Psoas muscle (tissue), 7 donors: ENCODE measurements at regions not wholly inside any gene's neighbourhood (a gene's known extent, or its start where the extent isn't known, plus 50 kb on each side); places are given as distances from the start of the nearest gene placed in this dataset.
A peak's percentile ranks its signal among the peaks of the same experiment; 100 is the strongest.

Experiments
- ATAC-seq, 4 donors: fragments of 200-7000 bp; cut with Tn5 transposase; one replicate each; pipeline ENCODE4 v1.9.1; 2020; ENCODE audit warnings: moderate library complexity in 3 of 4, mild to moderate bottlenecking in 2 of 4
- DNase-seq, 2 donors: peaks; one replicate each; pipeline ENCODE4 v3.0.0-alpha.2; 2020
- H3K27ac ChIP-seq: fragments of 200-600 bp; one replicate; pipeline ENCODE4 v1.8.0; 2022
- H3K27me3 ChIP-seq, 3 donors: fragments of 200-600 bp in 1 of 3; one replicate each; pipeline versions ENCODE4 v1.6.1 to v1.8.0; 2013 to 2022; ENCODE audit warnings: low read length in 2 of 3, mild to moderate bottlenecking in 2 of 3, moderate library complexity in 1 of 3; ENCODE audit not compliant: insufficient read depth in 3 of 3
- H3K36me3 ChIP-seq, 2 donors: fragments of 200-600 bp in 1 of 2; one replicate each; pipeline versions ENCODE4 v1.6.1 to v1.8.0; 2013 to 2022; ENCODE audit warnings: low read depth in 1 of 2, mild to moderate bottlenecking in 1 of 2, moderate library complexity in 1 of 2; ENCODE audit not compliant: insufficient read depth in 1 of 2
- H3K4me1 ChIP-seq: fragments of 200-600 bp; one replicate; pipeline ENCODE4 v1.8.0; 2022
- H3K4me3 ChIP-seq: fragments of 200-600 bp; one replicate; pipeline ENCODE4 v1.8.0; 2022; ENCODE audit warnings: mild to moderate bottlenecking
- H3K9me3 ChIP-seq: fragments of 200-600 bp; one replicate; pipeline ENCODE4 v1.8.0; 2022
- CTCF ChIP-seq: fragments of 200-600 bp; IDR thresholded peaks from one replicate; pipeline ENCODE4 v1.8.0; 2022; ENCODE audit warnings: antibody characterized with exemption
- WGBS, 3 donors: extraction: QIAGEN DNeasy Blood & Tissue Kit; methylation state at CpG; one replicate each; pipeline versions ENCODE4 v1.1.6 to v1.1.7; 2013; 5-methylcytosine and 5-hydroxymethylcytosine counted together
- intact Hi-C, 2 donors: fragments of 100-400 bp; cut with DNase I; formaldehyde crosslinking; loops; one replicate each; pipeline versions ENCODE4 v1.11.0 to v1.14.2; 2022
- donor health status: healthy with polysubstance abuse.
- donor health status: DM: no; HTN: no; CAD: no; lungs with moderate emphysema.
- donor health status: Bipolar disorder and iron deficiency.
- donor health status: healthy.
- donor health status: DM: yes; HTN: yes; CAD: no.
- donor health status: DM: no; HTN: no; CAD: no.
- donor health status: DM: yes; HTN: yes; CAD: no.

GRCh38 chr3:26087751-26088150 is 297.9 kb downstream of the OXSM start:
- intact Hi-C loops: no loop called here
- Histone ChIP-seq H3K27me3 (no peaks in the 10 kb centered on the region), H3K9me3 (no peaks in the 10 kb centered on the region), H3K4me3 (no peak overlapping the region), H3K36me3 (no peaks in the 10 kb centered on the region), H3K4me1 (no peaks in the 10 kb centered on the region), H3K27ac (no peak overlapping the region)
- no peak for DNase-seq
- 84 to 91% (median 86%) methylated on average over 3 of the region's 3 CpGs for WGBS, 3 donors
- ATAC-seq: no peak
- no peak for TF ChIP-seq CTCF

- Histone ChIP-seq H3K4me1 (no peaks in the 10 kb centered on the region), H3K36me3 (no peaks in the 10 kb centered on the region), H3K27me3 (no peaks in the 10 kb centered on the region), H3K4me3 (no peak overlapping the region), H3K27ac (no peak overlapping the region), H3K9me3 (no peaks in the 10 kb centered on the region)
- ATAC-seq (no peak), DNase-seq (no peak)
- intact Hi-C loops: no loop called here
- TF ChIP-seq CTCF: no peak
- WGBS, 3 donors: 50 to 62% (median 62%) methylated on average over 1 of the region's 1 CpG
Observed at GRCh38 chr3:26089249-26089648, 299.4 kb downstream of the OXSM start.

GRCh38 chr3:26090589-26090988 is 300.7 kb downstream of the OXSM start:
- no peak for ATAC-seq
- Histone ChIP-seq H3K27ac (no peak overlapping the region), H3K36me3 (no peaks in the 10 kb centered on the region), H3K4me1 (no peaks in the 10 kb centered on the region), H3K9me3 (no peaks in the 10 kb centered on the region), H3K4me3 (no peak overlapping the region), H3K27me3 (no peaks in the 10 kb centered on the region)
- no peak for TF ChIP-seq CTCF
- intact Hi-C loops: no loop called here
- 67 to 81% (median 67%) methylated on average over 2 of the region's 2 CpGs for WGBS, 3 donors
- no peak for DNase-seq

- DNase-seq: no peak
- intact Hi-C loops: no loop called here
Observed at GRCh38 chr3:26091096-26091495, 301.2 kb downstream of the OXSM start.

More at GRCh38 chr3:26091096-26091495, 301.2 kb downstream of the OXSM start:
- no peaks in the 10 kb centered on the region for H3K36me3 ChIP-seq
- no peak overlapping the region for H3K27ac ChIP-seq
- peak in 2 of 4 donors; percentile 69 to 86 for ATAC-seq
- H3K4me1 ChIP-seq: no peaks in the 10 kb centered on the region
- no peaks in the 10 kb centered on the region for H3K9me3 ChIP-seq
- no peak for TF ChIP-seq CTCF
- H3K4me3 ChIP-seq: no peak overlapping the region
- H3K27me3 ChIP-seq: no peaks in the 10 kb centered on the region
